AG08396 (cell line): ENCODE measurements at regions not wholly inside any gene's neighbourhood (a gene's known extent, or its start where the extent isn't known, plus 50 kb on each side); places are given as distances from the start of the nearest gene placed in this dataset.

Source experiments
- DNase-seq: peaks from one replicate; pipeline ENCODE4 v3.0.0; 2012; ENCODE audit warnings: low spot score, mixed read lengths

GRCh38 chr2:16506366-16506765 lies 159.3 kb downstream of the CYRIA start:
- no peak for DNase-seq

- DNase-seq: no peak
Observed at GRCh38 chr2:16496426-16497388, 168.9 kb downstream of the CYRIA start.

- DNase-seq: no peak
Observed at GRCh38 chr2:16495509-16496208, 170.0 kb downstream of the CYRIA start.

- no peak for DNase-seq
Observed at GRCh38 chr2:16494836-16495508, 170.7 kb downstream of the CYRIA start.

- no peak for DNase-seq
Observed at GRCh38 chr2:16493788-16494187, 171.8 kb downstream of the CYRIA start.

- DNase-seq: no peak
Observed at GRCh38 chr2:16487686-16488085, 177.9 kb downstream of the CYRIA start.

- DNase-seq: no peak
Observed at GRCh38 chr2:16485251-16485650, 180.4 kb downstream of the CYRIA start.

GRCh38 chr2:16482460-16482859 lies 183.2 kb downstream of the CYRIA start:
- no peak for DNase-seq

GRCh38 chr2:16481351-16481750 lies 184.3 kb downstream of the CYRIA start:
- DNase-seq: no peak

- no peak for DNase-seq
Observed at GRCh38 chr2:16479721-16480120, 185.9 kb downstream of the CYRIA start.

GRCh38 chr2:16478434-16479210 lies 187.0 kb downstream of the CYRIA start:
- no peak for DNase-seq

- no peak for DNase-seq
Observed at GRCh38 chr2:16477648-16478047, 188.0 kb downstream of the CYRIA start.

- no peak for DNase-seq
Observed at GRCh38 chr2:16476866-16477265, 188.8 kb downstream of the CYRIA start.

GRCh38 chr2:16475986-16476567 lies 189.6 kb downstream of the CYRIA start:
- no peak for DNase-seq

GRCh38 chr2:16475586-16475985 lies 190.0 kb downstream of the CYRIA start:
- no peak for DNase-seq

- DNase-seq: no peak
Observed at GRCh38 chr2:16473575-16473974, 192.1 kb downstream of the CYRIA start.

GRCh38 chr2:16470936-16471490 lies 194.6 kb downstream of the CYRIA start:
- no peak for DNase-seq

- no peak for DNase-seq
Observed at GRCh38 chr2:16466821-16467151, 198.8 kb downstream of the CYRIA start.

- no peak for DNase-seq
Observed at GRCh38 chr2:16466133-16466820, 199.4 kb downstream of the CYRIA start.

- DNase-seq: no peak
Observed at GRCh38 chr2:16464641-16465040, 201.0 kb downstream of the CYRIA start.

- DNase-seq: no peak
Observed at GRCh38 chr2:16462958-16463357, 202.7 kb downstream of the CYRIA start.
